H1 (cell line): ENCODE measurements at regions not wholly inside any gene's neighbourhood (a gene's known extent, or its start where the extent isn't known, plus 50 kb on each side); places are given as distances from the start of the nearest gene placed in this dataset.

Experiments
- CTCF ChIA-PET: fragments of 300-600 bp; sonication (Branson Sonifier 250); formaldehyde crosslinking; loops from one replicate; lab custom pipeline; 2021; ENCODE audit not compliant: partially characterized antibody; lab: Charles Lee
- POLR2A ChIA-PET: fragments of 300-600 bp; sonication (Branson Sonifier 250); formaldehyde crosslinking; loops from one replicate; lab custom pipeline; 2021; ENCODE audit warnings: inconsistent platforms; ENCODE audit not compliant: partially characterized antibody; lab: Charles Lee
- DNase-seq, 2 experiments: peaks; one replicate each; pipeline versions ENCODE4 v3.0.0 to v3.0.0-alpha.2; 2010 to 2022; ENCODE audit warnings: low spot score in 2 of 2, low read depth in 1 of 2, mixed read lengths in 1 of 2
- FAIRE-seq: peaks from 2 replicates; lab custom pipeline; 2011; peaks lifted over from hg19 to GRCh38; lab: Jason Lieb, UNC
- H2AFZ ChIP-seq: 2 replicates; pipeline ENCODE4 v1.8.1; 2012; ENCODE audit warnings: low read length, inconsistent platforms
- H2AK5ac ChIP-seq: 2 replicates; pipeline ENCODE4 v1.6.1; 2013; ENCODE audit warnings: low read depth, low read length
- H2BK120ac ChIP-seq: replicated peaks from 2 replicates; pipeline ENCODE3; 2013; ENCODE audit warnings: low read depth, low read length, inconsistent platforms
- H2BK12ac ChIP-seq: 2 replicates; pipeline ENCODE4 v1.6.1; 2013; ENCODE audit warnings: low read depth, low read length
- H2BK15ac ChIP-seq: 2 replicates; pipeline ENCODE4 v1.6.1; 2013; ENCODE audit warnings: low read length
- H2BK20ac ChIP-seq: 2 replicates; pipeline ENCODE4 v1.6.1; 2013; ENCODE audit warnings: low read length
- H2BK5ac ChIP-seq: 2 replicates; pipeline ENCODE4 v1.6.1; 2013; ENCODE audit warnings: low read depth, low read length
- H3K14ac ChIP-seq: 2 replicates; pipeline ENCODE4 v1.6.1; 2013; ENCODE audit warnings: inconsistent platforms; ENCODE audit not compliant: insufficient read length
- H3K18ac ChIP-seq: 2 replicates; pipeline ENCODE4 v1.6.1; 2013; ENCODE audit warnings: low read length; ENCODE audit errors: extremely low read depth
- H3K23ac ChIP-seq: 2 replicates; pipeline ENCODE4 v1.6.1; 2013; ENCODE audit warnings: inconsistent platforms; ENCODE audit not compliant: insufficient read length
- H3K23me2 ChIP-seq: 2 replicates; pipeline ENCODE4 v1.6.1; 2013; ENCODE audit warnings: low read depth, low read length
- H3K27ac ChIP-seq: 2 replicates; pipeline ENCODE4 v1.6.1; 2011; ENCODE audit warnings: low read depth, low read length, inconsistent platforms
- H3K27me3 ChIP-seq, 4 experiments: replicated peaks in 1 of 4; 1 replicate in 1 of 4; 2 replicates in 3 of 4; pipeline versions ENCODE4 v1.6.1 to v1.8.1; 2011 to 2013; ENCODE audit warnings: low read length in 3 of 4, mild to moderate bottlenecking in 3 of 4, inconsistent platforms in 2 of 4, mixed read lengths in 2 of 4, moderate library complexity in 1 of 4; ENCODE audit not compliant: control insufficient read depth in 3 of 4, insufficient read depth in 3 of 4; ENCODE audit errors: extremely low read depth in 1 of 4
- H3K36me3 ChIP-seq, 4 experiments: 2 replicates each; pipeline versions ENCODE4 v1.6.1 to v1.8.1; 2011 to 2013; ENCODE audit warnings: mild to moderate bottlenecking in 4 of 4, low read length in 3 of 4, moderate library complexity in 2 of 4, control low read depth in 1 of 4, inconsistent platforms in 1 of 4; ENCODE audit not compliant: insufficient read depth in 4 of 4, control insufficient read depth in 2 of 4
- H3K4ac ChIP-seq: replicated peaks from 2 replicates; pipeline ENCODE3; 2013; ENCODE audit warnings: low read length, low read depth, mixed read lengths, inconsistent platforms; ENCODE audit not compliant: insufficient read length
- H3K4me1 ChIP-seq, 4 experiments: replicated peaks in 1 of 4; 1 replicate in 1 of 4; 2 replicates in 3 of 4; pipeline versions ENCODE4 v1.6.1 to v1.8.1; 2011 to 2013; ENCODE audit warnings: low read length in 3 of 4, inconsistent platforms in 2 of 4, mixed read lengths in 1 of 4; ENCODE audit not compliant: insufficient read depth in 4 of 4, control insufficient read depth in 3 of 4
- H3K4me2 ChIP-seq, 2 experiments: 2 replicates each; pipeline versions ENCODE4 v1.6.1 to v1.8.1; 2011 to 2013; ENCODE audit warnings: low read depth in 2 of 2, low read length in 2 of 2, control low read depth in 1 of 2, inconsistent platforms in 1 of 2, mild to moderate bottlenecking in 1 of 2; ENCODE audit not compliant: insufficient read depth in 1 of 2
- H3K4me3 ChIP-seq, 4 experiments: fragments of 200-600, 300-600 bp in 1 of 4; sonication (generic), shearing (Covaris generic), sonication (Bioruptor Twin) in 1 of 4; 2 replicates each; pipeline versions ENCODE4 v1.5.1 to v1.8.1; 2011 to 2016; ENCODE audit warnings: low read length in 4 of 4, low read depth in 3 of 4, control low read depth in 2 of 4, inconsistent platforms in 2 of 4, mild to moderate bottlenecking in 2 of 4, mixed read lengths in 1 of 4, moderate library complexity in 1 of 4; ENCODE audit not compliant: insufficient read depth in 2 of 4; ENCODE audit errors: extremely low read depth in 1 of 4
- H3K56ac ChIP-seq: replicated peaks from 2 replicates; pipeline ENCODE3; 2013; ENCODE audit warnings: low read depth, mild to moderate bottlenecking, mixed read lengths, low read length, inconsistent platforms; ENCODE audit not compliant: insufficient read length
- H3K79me1 ChIP-seq: 2 replicates; pipeline ENCODE4 v1.6.1; 2013; ENCODE audit warnings: low read depth, low read length, control low read depth
- H3K79me2 ChIP-seq, 2 experiments: 2 replicates each; pipeline versions ENCODE4 v1.6.1 to v1.8.1; 2012 to 2013; ENCODE audit warnings: low read length in 2 of 2, mild to moderate bottlenecking in 2 of 2, inconsistent platforms in 1 of 2; ENCODE audit not compliant: insufficient read depth in 2 of 2, control insufficient read depth in 1 of 2
- H3K9ac ChIP-seq, 4 experiments: replicated peaks in 1 of 4; 1 replicate in 1 of 4; 2 replicates in 3 of 4; pipeline versions ENCODE4 v1.6.1 to v1.8.1; 2011 to 2013; ENCODE audit warnings: low read depth in 3 of 4, low read length in 3 of 4, control low read depth in 2 of 4, mild to moderate bottlenecking in 2 of 4, moderate library complexity in 2 of 4, inconsistent platforms in 1 of 4; ENCODE audit errors: extremely low read depth in 1 of 4
- H3K9me3 ChIP-seq, 2 experiments: 2 replicates each; pipeline versions ENCODE4 v1.6.1 to v1.8.1; 2012 to 2013; ENCODE audit warnings: mild to moderate bottlenecking in 2 of 2, moderate library complexity in 2 of 2, control low read depth in 1 of 2, inconsistent platforms in 1 of 2, low read depth in 1 of 2, low read length in 1 of 2, mixed read lengths in 1 of 2; ENCODE audit not compliant: insufficient read depth in 2 of 2
- H4K20me1 ChIP-seq, 2 experiments: replicated peaks in 1 of 2; 2 replicates each; pipeline versions ENCODE3 to v1.8.1; 2011 to 2013; ENCODE audit warnings: inconsistent platforms in 2 of 2, low read length in 2 of 2, mild to moderate bottlenecking in 1 of 2; ENCODE audit not compliant: insufficient read depth in 2 of 2, control insufficient read depth in 1 of 2
- H4K5ac ChIP-seq: 2 replicates; pipeline ENCODE4 v1.6.1; 2013; ENCODE audit warnings: low read length, low read depth, mixed read lengths, inconsistent platforms; ENCODE audit not compliant: insufficient read length
- H4K8ac ChIP-seq: 2 replicates; pipeline ENCODE4 v1.8.0; 2013; ENCODE audit warnings: mild to moderate bottlenecking, moderate library complexity, low read length, inconsistent platforms; ENCODE audit not compliant: insufficient read depth; ENCODE audit errors: extremely low read depth
- H4K91ac ChIP-seq: replicated peaks from 2 replicates; pipeline ENCODE3; 2013; ENCODE audit warnings: low read length, mixed read lengths, inconsistent platforms; ENCODE audit not compliant: insufficient read length
- ATF2 ChIP-seq: IDR thresholded peaks from 2 replicates; pipeline ENCODE4 v1.6.1; 2012; ENCODE audit warnings: low read length, inconsistent platforms
- BACH1 ChIP-seq: IDR thresholded peaks from 2 replicates; pipeline ENCODE4 v1.6.1; 2012; ENCODE audit warnings: low read length, improper control_type of control experiment
- RXRA ChIP-seq: IDR thresholded peaks from 2 replicates; pipeline ENCODE4 v1.6.1; 2011; ENCODE audit warnings: low read depth, mild to moderate bottlenecking, low read length, moderate library complexity; ENCODE audit not compliant: insufficient read depth
- TAF1 ChIP-seq: IDR thresholded peaks from 2 replicates; pipeline ENCODE4 v1.6.1; 2011; ENCODE audit warnings: mild to moderate bottlenecking, low read depth, low read length
- WGBS, 2 experiments: shearing (Covaris generic) in 1 of 2; methylation state at CpG; one replicate each; pipeline versions ENCODE4 v1.1.6 to v1.1.7; 2013 to 2015; ENCODE audit warnings: low lambda C conversion rate in 2 of 2, mixed read lengths in 2 of 2, inconsistent platforms in 1 of 2, low coverage in 1 of 2, missing lambda C conversion rate in 1 of 2; ENCODE audit not compliant: insufficient replicate concordance in 2 of 2, insufficient coverage in 1 of 2, insufficient read length in 1 of 2; ENCODE audit errors: extremely low coverage in 1 of 2, missing lambda C conversion rate in 1 of 2; 5-methylcytosine and 5-hydroxymethylcytosine counted together

GRCh38 chr17:27199948-27200347 lies 94.0 kb upstream of the WSB1 start:
- Histone ChIP-seq H4K20me1 (no peaks in the 10 kb centered on the region), H3K27ac (no peak overlapping the region), H3K4me3 (no peak overlapping the region), H3K23ac (no peak overlapping the region), H4K8ac (no peak overlapping the region), H3K4ac (no peak overlapping the region), H4K91ac (no peak overlapping the region), H2AK5ac (no peak overlapping the region), H2BK12ac (no peak overlapping the region), H2BK120ac (no peak overlapping the region), H3K56ac (no peak overlapping the region), H3K27me3 (no peaks in the 10 kb centered on the region), H2BK20ac (no peak overlapping the region), H3K23me2 (no peaks in the 10 kb centered on the region), H3K9me3 (peaks cover 47 to 49% of the 10 kb centered on the region in 2 experiments), H3K79me1 (no peaks in the 10 kb centered on the region), H3K18ac (no peak overlapping the region), H2AFZ (no peak overlapping the region), H3K4me1 (no peaks in the 10 kb centered on the region), H2BK5ac (no peak overlapping the region), H3K79me2 (no peaks in the 10 kb centered on the region), H4K5ac (no peak overlapping the region), H3K36me3 (no peaks in the 10 kb centered on the region), H3K9ac (no peak overlapping the region), H3K14ac (no peak overlapping the region), H3K4me2 (no peak overlapping the region), H2BK15ac (no peak overlapping the region)
- TF ChIP-seq BACH1 = no peak
- TF ChIP-seq ATF2 = no peak
- no peak for TF ChIP-seq RXRA
- no peak for TF ChIP-seq TAF1
- POLR2A ChIA-PET = no interaction called here
- no peak for DNase-seq
- CTCF ChIA-PET = interaction anchor here (1.0 kb wide), 1 partner anchor 36 kb away, joined by 3 read pairs; no protein-coding TSS in a partner anchor
- no peak for FAIRE-seq
- WGBS, 2 experiments = 76% methylated on average over 4 of the region's 4 CpGs; no CpG with 5 or more reads in 1 of the 2 experiments
